Endothelial cell of umbilical vein (primary cell): ENCODE measurements at regions not wholly inside any gene's neighbourhood (a gene's known extent, or its start where the extent isn't known, plus 50 kb on each side); places are given as distances from the start of the nearest gene placed in this dataset.

Source experiments
- BruUV-seq: library from RNA; stranded (reverse); fragments of 400-500 nt; replicated peaks from 2 replicates; lab custom pipeline; 2021; lab: Mats Ljungman, UMichigan
- CTCF ChIA-PET: fragments of 300-600, 350-600 bp; sonication (Branson Sonifier 250); formaldehyde crosslinking; loops from one replicate; lab custom pipeline; 2021; ENCODE audit warnings: antibody characterized with exemption, inconsistent platforms; lab: Charles Lee
- POLR2A ChIA-PET: fragments of 300-600, 350-600 bp; sonication (Branson Sonifier 250); formaldehyde crosslinking; loops from one replicate; lab custom pipeline; 2021; ENCODE audit warnings: antibody characterized with exemption, inconsistent platforms; lab: Charles Lee
- DNase-seq: peaks from one replicate; pipeline ENCODE4 v3.0.0-alpha.2; 2011; ENCODE audit warnings: low read depth, low spot score
- FAIRE-seq: peaks from 2 replicates; lab custom pipeline; 2011; peaks lifted over from hg19 to GRCh38; lab: Jason Lieb, UNC
- H2AFZ ChIP-seq: 2 replicates; pipeline ENCODE4 v1.6.0; 2012; ENCODE audit warnings: low read depth, low read length, control low read depth, inconsistent platforms
- H3K27ac ChIP-seq: 2 replicates; pipeline ENCODE4 v1.5.1; 2011; ENCODE audit warnings: low read depth, mild to moderate bottlenecking, control low read depth, low read length, moderate library complexity; ENCODE audit not compliant: insufficient read depth
- H3K27me3 ChIP-seq, 2 experiments: 2 replicates each; pipeline versions ENCODE4 v1.6.0 to v1.6.1; 2011; ENCODE audit warnings: low read length in 2 of 2, mixed read lengths in 1 of 2; ENCODE audit not compliant: control insufficient read depth in 2 of 2, insufficient read depth in 2 of 2
- H3K36me3 ChIP-seq, 2 experiments: 2 replicates in 1 of 2; 3 replicates in 1 of 2; pipeline ENCODE4 v1.5.1; 2011; ENCODE audit warnings: low read length in 2 of 2, mild to moderate bottlenecking in 1 of 2, moderate library complexity in 1 of 2; ENCODE audit not compliant: control insufficient read depth in 2 of 2, insufficient read depth in 2 of 2; ENCODE audit errors: extremely low read depth in 1 of 2
- H3K4me1 ChIP-seq: 3 replicates; pipeline ENCODE4 v1.5.1; 2011; ENCODE audit warnings: mild to moderate bottlenecking, low read length; ENCODE audit not compliant: control insufficient read depth, insufficient read depth; ENCODE audit errors: extremely low read depth
- H3K4me2 ChIP-seq: 2 replicates; pipeline ENCODE4 v1.6.1; 2011; ENCODE audit warnings: low read length, control low read depth, mixed read lengths; ENCODE audit not compliant: insufficient read depth
- H3K4me3 ChIP-seq, 3 experiments: fragments of 200-600 bp in 1 of 3; sonication (generic), shearing (Covaris generic) in 1 of 3; replicated peaks in 1 of 3; 2 replicates each; pipeline ENCODE4 v1.5.1; 2011 to 2016; ENCODE audit warnings: control low read depth in 3 of 3, low read length in 3 of 3, mild to moderate bottlenecking in 2 of 3, inconsistent platforms in 1 of 3, low read depth in 1 of 3, moderate library complexity in 1 of 3; ENCODE audit not compliant: insufficient read depth in 1 of 3
- H3K79me2 ChIP-seq: 2 replicates; pipeline ENCODE4 v1.6.0; 2012; ENCODE audit warnings: low read length, inconsistent platforms; ENCODE audit not compliant: control insufficient read depth, insufficient read depth
- H3K9ac ChIP-seq: replicated peaks from 2 replicates; pipeline ENCODE3; 2011; ENCODE audit warnings: low read length, control low read depth; ENCODE audit not compliant: insufficient read depth; ENCODE audit errors: extremely low read depth
- H3K9me1 ChIP-seq: replicated peaks from 3 replicates; pipeline ENCODE4 v1.6.0; 2011; ENCODE audit warnings: mild to moderate bottlenecking, low read length; ENCODE audit not compliant: control insufficient read depth, insufficient read depth; ENCODE audit errors: extremely low read depth
- H3K9me3 ChIP-seq: replicated peaks from 2 replicates; pipeline ENCODE4 v1.5.1; 2012; ENCODE audit warnings: low read length, inconsistent platforms; ENCODE audit not compliant: control insufficient read depth, insufficient read depth
- H4K20me1 ChIP-seq: replicated peaks from 2 replicates; pipeline ENCODE3; 2011; ENCODE audit warnings: mild to moderate bottlenecking, low read length; ENCODE audit not compliant: control insufficient read depth, insufficient read depth; ENCODE audit errors: extremely low read depth
- CTCF ChIP-seq, 2 donors: IDR thresholded peaks; 1 replicate in 1 of 2; 2 replicates in 1 of 2; pipeline ENCODE4 v1.5.1; 2011; ENCODE audit warnings: low read length in 2 of 2, mild to moderate bottlenecking in 2 of 2, moderate library complexity in 2 of 2, control low read depth in 1 of 2, inconsistent platforms in 1 of 2, low read depth in 1 of 2; ENCODE audit not compliant: insufficient read depth in 1 of 2; ENCODE audit errors: extremely low read depth in 1 of 2
- FOS ChIP-seq: IDR thresholded peaks from 2 replicates; pipeline ENCODE4 v1.6.1; 2011; ENCODE audit warnings: mild to moderate bottlenecking, low read length, moderate library complexity, borderline replicate concordance; ENCODE audit not compliant: insufficient read depth
- GATA2 ChIP-seq: IDR thresholded peaks from 2 replicates; pipeline ENCODE4 v1.7.0; 2011; ENCODE audit warnings: low read depth, mild to moderate bottlenecking, moderate library complexity, mixed read lengths, low read length; ENCODE audit not compliant: insufficient read length, insufficient read depth
- JUN ChIP-seq: IDR thresholded peaks from 2 replicates; pipeline ENCODE4 v1.6.1; 2011; ENCODE audit warnings: borderline replicate concordance, low read depth; ENCODE audit not compliant: insufficient read length, insufficient read depth
- MYC ChIP-seq: IDR thresholded peaks from one replicate; pipeline ENCODE4 v1.6.1; 2011; ENCODE audit warnings: mild to moderate bottlenecking, low read depth, low read length
- POLR2A ChIP-seq: IDR thresholded peaks from 2 replicates; pipeline ENCODE4 v1.6.1; 2012; ENCODE audit warnings: low read depth, mild to moderate bottlenecking, control low read depth, low read length
- POLR2AphosphoS5 ChIP-seq: IDR thresholded peaks from 2 replicates; pipeline ENCODE4 v1.6.1; 2012; ENCODE audit warnings: low read depth, mild to moderate bottlenecking, control low read depth, low read length, moderate library complexity; ENCODE audit not compliant: insufficient read depth
- dilution Hi-C: fragments of 300-500 bp; cut with MboI; formaldehyde crosslinking; loops from one replicate; pipeline ENCODE4 v1.15.0; 2019; ENCODE audit warnings: low sequenced_read_pairs; ENCODE audit not compliant: extremely low pct_ligation_motif_present
- intact Hi-C: fragments of 100-400 bp; cut with micrococcal nuclease; formaldehyde crosslinking; loops from one replicate; pipeline ENCODE4 v1.10.0; 2022
- TF ChIP-seq, protein P1 (sequence below): IDR thresholded peaks from 2 replicates; pipeline ENCODE4 v1.6.1; 2011; ENCODE audit not compliant: insufficient read depth, insufficient read length

DNA sequence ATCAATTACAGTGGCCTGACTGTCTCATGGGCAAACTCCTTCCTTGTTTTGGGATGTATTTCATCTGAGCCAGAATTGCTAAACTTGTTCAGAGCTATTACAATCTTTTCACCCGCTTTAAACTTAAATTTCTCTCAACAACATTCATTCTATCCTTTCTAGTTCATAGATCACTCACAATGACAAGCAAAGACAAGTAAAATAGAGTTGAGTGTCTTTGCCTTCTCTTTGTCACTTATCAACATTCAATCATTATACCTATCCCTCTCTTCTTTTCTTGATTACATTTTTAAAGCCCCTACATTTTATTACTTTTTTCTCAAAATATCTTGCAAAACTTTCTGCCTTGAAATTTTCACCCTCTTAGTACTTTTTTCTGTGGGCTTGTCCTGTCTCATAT lies 1113.1 kb downstream of the PCDH17 start:
- Histone ChIP-seq H3K4me2 (no peak overlapping the region), H3K79me2 (no peaks in the 10 kb centered on the region), H3K4me3 (no peak overlapping the region), H4K20me1 (no peaks in the 10 kb centered on the region), H3K27me3 (no peaks in the 10 kb centered on the region), H3K27ac (no peak overlapping the region), H3K9me3 (no peaks in the 10 kb centered on the region), H3K4me1 (no peaks in the 10 kb centered on the region), H3K9me1 (no peaks in the 10 kb centered on the region), H3K9ac (no peak overlapping the region), H2AFZ (no peak overlapping the region), H3K36me3 (no peaks in the 10 kb centered on the region)
- dilution Hi-C loops = no loop called here
- no TSS peak for BruUV-seq
- intact Hi-C loops = no loop called here
- POLR2A ChIA-PET = no interaction called here
- DNase-seq (no peak), FAIRE-seq (no peak)
- no peak for TF ChIP-seq POLR2AphosphoS5
- TF ChIP-seq FOS = no peak
- no peak for TF ChIP-seq GATA2
- no peak for TF ChIP-seq POLR2A
- no peak for TF ChIP-seq CTCF (IDR thresholded peaks at IDR 0.05; ENCODE audit: extremely low read depth in 1 of 2, insufficient read depth in 1 of 2, low read depth in 1 of 2, low read length in 2 of 2)
- TF ChIP-seq MYC = no peak
- TF ChIP-seq, protein P1, sequence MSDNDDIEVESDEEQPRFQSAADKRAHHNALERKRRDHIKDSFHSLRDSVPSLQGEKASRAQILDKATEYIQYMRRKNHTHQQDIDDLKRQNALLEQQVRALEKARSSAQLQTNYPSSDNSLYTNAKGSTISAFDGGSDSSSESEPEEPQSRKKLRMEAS = no peak
- TF ChIP-seq JUN = no peak
- CTCF ChIA-PET = no interaction called here
